ENCODE measurements at regions not wholly inside any gene's neighbourhood (a gene's known extent, or its start where the extent isn't known, plus 50 kb on each side); places are given as distances from the start of the nearest gene placed in this dataset.

DNA sequence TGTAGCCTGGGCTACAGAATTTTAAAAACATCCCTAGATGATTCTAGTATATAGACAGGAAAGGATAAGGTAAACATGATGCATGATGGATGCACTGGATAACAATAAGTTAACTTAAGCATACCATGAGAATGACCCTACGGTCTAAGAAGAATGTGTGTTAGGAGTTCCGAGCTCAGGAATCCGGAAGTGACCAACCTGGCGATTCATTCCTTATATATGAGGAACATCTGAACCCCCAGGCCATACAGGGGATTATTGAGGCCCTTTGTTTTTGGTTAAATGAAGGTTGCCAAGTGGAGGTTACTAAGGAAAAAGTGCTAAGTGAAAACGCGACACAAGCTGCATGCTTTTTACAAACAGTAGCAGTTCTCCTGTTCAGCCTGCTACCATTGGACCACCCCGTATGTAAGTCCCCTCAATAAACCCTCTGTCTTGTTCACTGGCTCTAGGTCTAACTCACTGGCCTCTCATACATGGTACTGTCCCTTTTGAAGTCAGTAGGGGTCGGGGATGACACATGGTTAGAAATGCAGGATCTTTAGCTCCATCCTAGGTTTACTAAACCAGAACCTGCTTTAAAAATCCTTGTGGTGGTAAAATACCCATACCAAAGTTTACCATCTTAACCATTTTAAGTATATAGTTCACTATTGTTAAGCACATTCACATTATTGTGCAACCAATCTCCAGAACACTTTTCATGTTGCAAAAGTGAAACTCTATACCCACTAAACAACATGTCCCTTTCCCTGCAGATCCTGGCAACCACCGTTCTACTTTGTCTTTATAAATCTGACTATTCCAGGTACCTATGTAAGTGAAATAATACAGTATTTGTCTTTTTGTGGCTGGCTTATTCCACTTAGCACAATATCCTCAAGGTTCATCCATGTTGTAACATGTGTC lies 111.0 kb upstream of the MAP4K3 start (continued):
- TF ChIP-seq BRCA1 (IDR thresholded peaks at IDR 0.05; ENCODE audit: low read depth, low read length) = no peak
- TF ChIP-seq CEBPB (IDR thresholded peaks at IDR 0.05; ENCODE audit: low read depth, low read length) = no peak
- no peak for TF ChIP-seq E2F6 (IDR thresholded peaks at IDR 0.05)
- no peak for TF ChIP-seq HDAC2 (IDR thresholded peaks at IDR 0.05; ENCODE audit: borderline replicate concordance in 1 of 2, low read depth in 2 of 2, low read length in 2 of 2)
- no peak for TF ChIP-seq CHD7 (IDR thresholded peaks at IDR 0.05; ENCODE audit: insufficient replicate concordance, low read length)
- no peak for TF ChIP-seq TEAD4 (IDR thresholded peaks at IDR 0.05; ENCODE audit: low read depth, low read length)

Measured in H1 (cell line).